ENCODE measurements at regions not wholly inside any gene's neighbourhood (a gene's known extent, or its start where the extent isn't known, plus 50 kb on each side); places are given as distances from the start of the nearest gene placed in this dataset.

GRCh38 chr2:192854706-192855105, 660.0 kb upstream of the TMEFF2 start (continued):
- TF ChIP-seq NKRF (conservative IDR thresholded peaks at IDR 0.05) (no peak), ELK1 (IDR thresholded peaks at IDR 0.05; ENCODE audit: low read depth, low read length) (no peak), POLR2AphosphoS5 (IDR thresholded peaks at IDR 0.05; ENCODE audit: low read length) (no peak), HDAC6 (IDR thresholded peaks at IDR 0.05; ENCODE audit: unreplicated experiment) (no peak), EZH2 (IDR thresholded peaks at IDR 0.05; ENCODE audit: borderline replicate concordance, control insufficient read depth, low read depth, low read length) (no peak), ZBTB11 (CRISPR knock-in tag; IDR thresholded peaks at IDR 0.05) (no peak), HDAC2 (IDR thresholded peaks at IDR 0.05) (no peak), MLLT1 (IDR thresholded peaks at IDR 0.05) (no peak), RFX5 (IDR thresholded peaks at IDR 0.05; ENCODE audit: low read depth, low read length) (no peak), MTA3 (IDR thresholded peaks at IDR 0.05; ENCODE audit: borderline replicate concordance, low read length) (no peak), SPI1 (IDR thresholded peaks at IDR 0.05; ENCODE audit: borderline replicate concordance, insufficient read depth, low read depth, low read length) (no peak)

All from GM12878 (cell line).